Mucosa of gallbladder (tissue), 1 donor: ENCODE measurements at regions not wholly inside any gene's neighbourhood (a gene's known extent, or its start where the extent isn't known, plus 50 kb on each side); places are given as distances from the start of the nearest gene placed in this dataset.
"Not testable (repeated sequence)": the region's sequence is repeated elsewhere in the genome, so short reads cannot be mapped to it uniquely, and the experiment has no call there.

Experiments
- DNase-seq: peaks from one replicate; pipeline ENCODE4 v3.0.0-alpha.2; 2020; ENCODE audit warnings: low spot score
- donor health status: DM: no; HTN: no; CAD: no.

- not testable (repeated sequence) for DNase-seq
These were observed 76.5 kb upstream of the LINC00632 start for GRCh38 chrX:140633105-140633504.

DNA sequence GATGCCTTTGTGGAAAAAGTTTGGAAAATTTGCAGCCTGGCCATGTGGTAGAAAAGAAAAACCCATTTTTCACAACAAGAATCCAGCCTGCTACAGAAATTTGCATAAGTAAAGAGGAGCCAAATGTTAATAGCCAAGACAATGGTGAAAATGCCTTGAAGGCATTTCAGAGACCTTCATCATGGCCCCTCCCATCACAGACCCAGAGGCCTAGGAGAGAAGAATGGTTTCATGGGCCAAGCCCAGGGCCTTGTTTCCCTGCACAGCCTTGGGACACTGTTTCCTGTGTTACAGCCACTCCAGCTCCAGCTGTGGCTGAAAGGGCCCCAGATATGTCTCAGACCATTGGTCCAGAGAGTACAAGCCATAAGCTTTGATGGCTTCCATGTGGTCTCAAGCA is 101.4 kb upstream of the LINC00632 start:
- DNase-seq, result no peak

GRCh38 chrX:140602140-140602539 is 97.3 kb upstream of the SOX3 start:
- DNase-seq, result no peak

DNA sequence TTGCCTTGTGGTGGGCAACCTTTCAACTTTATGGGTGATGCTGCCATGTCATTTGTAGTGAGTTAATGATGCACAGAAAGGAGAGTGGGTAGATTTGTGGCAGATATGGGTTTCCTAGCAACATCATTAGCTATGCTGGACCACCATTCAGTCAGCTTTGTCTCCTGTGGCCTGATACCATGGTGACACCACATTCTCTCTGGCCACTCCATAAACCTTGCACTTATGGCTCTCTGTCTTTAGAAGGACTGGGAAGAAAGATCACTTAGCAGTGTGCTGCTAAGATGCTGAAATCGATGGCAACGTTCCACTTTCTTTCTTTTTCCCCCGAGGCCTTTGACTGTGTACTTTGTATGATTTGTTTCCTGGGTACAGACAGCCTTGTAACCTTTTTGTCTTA is 95.0 kb upstream of the SOX3 start:
- no peak for DNase-seq

DNA sequence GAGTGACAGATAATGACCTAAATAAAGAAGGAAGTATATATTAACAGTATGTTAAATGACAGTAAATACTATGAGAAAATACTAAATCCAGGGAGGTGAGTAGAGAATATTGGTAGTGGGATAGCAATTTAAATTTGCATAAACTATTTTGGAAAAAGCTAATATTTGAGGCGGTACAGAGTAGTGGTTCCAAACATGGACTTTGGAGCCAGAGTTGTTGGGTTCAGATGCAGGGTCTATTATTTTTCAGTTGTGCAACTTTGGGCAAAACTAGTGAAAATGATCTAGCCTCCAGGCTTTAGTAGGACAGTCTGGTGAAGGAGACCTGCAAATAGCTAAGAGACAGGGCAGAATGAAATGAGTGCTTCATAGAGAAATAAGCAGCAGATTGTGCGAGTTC is 84.8 kb upstream of the SOX3 start:
- no peak for DNase-seq

DNA sequence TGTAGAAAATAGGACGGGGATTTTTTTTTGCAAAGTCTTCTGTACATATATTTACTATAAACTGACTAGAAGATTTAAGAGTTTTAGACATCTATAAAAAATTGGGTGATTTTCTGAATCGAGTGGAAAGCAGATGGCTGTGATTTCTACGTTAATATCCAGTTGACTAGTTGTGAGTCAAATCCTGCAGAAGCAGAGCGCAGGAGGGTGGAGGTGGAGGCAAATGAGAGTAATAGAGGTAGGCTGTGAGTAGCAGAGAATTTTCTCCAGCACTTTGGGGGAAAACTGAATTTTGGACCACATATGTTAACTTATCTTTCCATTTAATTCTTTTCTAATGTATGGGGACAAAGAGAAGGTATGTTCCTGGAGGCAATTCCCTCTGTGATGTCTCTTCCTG is 82.1 kb upstream of the SOX3 start:
- DNase-seq, result no peak

DNA sequence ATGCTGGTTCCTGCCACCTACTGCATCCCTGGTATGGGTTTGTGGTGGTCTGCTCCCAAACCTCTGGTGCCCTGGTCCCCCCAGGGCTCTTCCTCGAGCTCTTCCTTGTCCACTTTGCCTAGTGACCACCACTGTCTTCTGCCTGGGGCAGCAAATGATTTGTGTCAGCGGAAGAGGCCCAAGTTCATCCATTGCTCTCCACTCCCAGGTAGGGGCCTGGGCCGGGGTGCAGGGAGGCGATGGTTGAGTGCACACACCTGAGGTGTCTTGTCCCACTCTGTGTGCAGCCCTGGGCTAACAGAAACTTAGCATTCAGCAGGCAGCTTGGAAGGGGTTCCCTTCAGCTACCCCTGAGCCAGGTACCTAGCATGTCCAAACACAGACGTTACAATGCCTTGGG is 75.6 kb upstream of the SOX3 start:
- DNase-seq, result no peak

DNA sequence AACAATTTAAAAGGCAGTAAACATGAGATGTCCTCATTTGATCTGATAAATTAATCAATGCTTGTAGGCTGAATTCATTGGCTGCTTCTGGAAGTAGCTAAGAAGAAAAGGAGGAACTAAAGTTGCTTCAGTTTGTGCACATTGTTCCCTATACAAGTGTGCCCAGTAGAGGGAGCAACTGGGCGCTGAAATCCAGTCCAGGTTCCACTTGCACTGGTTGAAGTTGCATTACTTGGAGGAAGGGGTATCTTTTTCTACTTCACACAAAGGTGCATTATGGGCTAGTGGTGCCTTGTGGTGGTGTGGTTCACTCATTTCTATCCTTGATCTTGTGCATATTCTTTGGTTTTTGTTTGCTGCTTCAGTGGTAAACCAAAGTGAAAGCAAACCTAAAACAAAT is 67.9 kb upstream of the SOX3 start:
- peak; percentile 37 for DNase-seq

GRCh38 chrX:140563893-140564292 is 59.0 kb upstream of the SOX3 start:
- DNase-seq, result no peak
